Fibroblast of skin of left biceps (primary cell): ENCODE measurements at regions not wholly inside any gene's neighbourhood (a gene's known extent, or its start where the extent isn't known, plus 50 kb on each side); places are given as distances from the start of the nearest gene placed in this dataset.
"Not testable (repeated sequence)": the region's sequence is repeated elsewhere in the genome, so short reads cannot be mapped to it uniquely, and the experiment has no call there.

Source experiments
- DNase-seq, 2 experiments: peaks; one replicate each; pipeline ENCODE4 v3.0.0-alpha.2; 2013; ENCODE audit warnings: low read depth in 2 of 2

DNA sequence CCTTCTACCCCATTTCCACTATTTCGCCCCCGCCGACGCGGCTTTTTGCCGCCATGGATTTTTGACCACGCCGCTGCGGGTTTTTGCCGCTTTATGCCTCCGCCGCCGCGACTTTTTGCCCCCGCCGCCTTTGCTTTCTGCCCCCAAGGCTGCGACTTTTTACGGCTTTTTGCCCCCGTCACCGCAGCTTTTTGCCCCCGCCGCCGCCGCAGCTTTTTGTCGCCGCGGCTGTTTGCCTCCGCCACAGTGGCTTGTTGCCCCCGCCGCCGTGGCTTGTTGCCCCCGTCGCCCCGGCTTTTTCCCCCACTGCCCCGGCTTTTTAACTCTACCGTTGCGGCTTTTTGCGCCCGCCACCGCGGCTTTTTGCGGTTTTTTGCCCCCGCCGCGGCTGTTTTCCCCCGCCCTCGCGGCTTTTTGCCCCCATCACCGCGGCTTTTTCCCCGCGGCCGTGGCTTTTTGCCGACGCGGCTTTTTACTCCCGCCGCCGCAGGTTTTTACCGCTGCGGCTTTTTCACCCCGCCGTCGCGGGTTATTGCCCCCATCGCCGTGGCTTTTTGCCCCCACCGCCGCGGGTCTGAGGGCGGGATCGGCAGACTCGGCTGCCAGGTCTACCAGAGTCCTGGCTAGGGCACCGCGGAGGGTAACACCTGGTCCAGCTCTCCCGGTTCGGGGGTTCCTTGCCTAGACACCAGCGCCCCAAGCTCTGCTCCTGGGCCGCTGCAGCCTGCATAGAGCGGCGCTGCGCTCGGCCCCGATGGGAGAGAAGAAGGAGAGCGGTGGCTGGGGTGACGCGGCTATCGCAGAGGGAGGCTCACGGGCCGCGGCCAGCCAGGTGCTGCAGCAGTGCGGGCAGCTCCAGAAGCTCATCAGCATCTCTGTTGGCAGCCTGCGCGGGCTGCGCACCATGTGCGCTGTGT lies 562.7 kb upstream of the WSB1 start:
- no peak for DNase-seq

DNA sequence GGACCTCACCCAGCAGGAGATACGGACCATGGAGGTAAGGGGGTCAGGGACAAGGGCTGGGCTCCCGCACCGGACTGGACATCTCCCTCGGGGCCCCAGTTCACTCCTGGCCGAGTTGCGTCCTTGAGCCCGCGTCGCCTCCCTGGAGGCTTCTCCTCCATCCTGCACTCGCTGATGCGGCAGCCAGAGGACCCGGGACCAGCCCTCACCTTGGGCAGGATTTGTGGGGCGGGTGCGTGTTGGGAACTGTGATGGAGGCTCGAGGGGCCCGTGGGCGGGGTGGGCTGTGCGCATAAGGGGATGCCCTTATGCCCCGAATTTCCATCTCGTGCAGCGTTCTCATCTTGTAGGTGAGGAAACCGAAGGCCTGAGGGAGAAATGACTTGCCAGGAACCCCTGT lies 562.0 kb upstream of the WSB1 start:
- DNase-seq, result not testable (repeated sequence)

DNA sequence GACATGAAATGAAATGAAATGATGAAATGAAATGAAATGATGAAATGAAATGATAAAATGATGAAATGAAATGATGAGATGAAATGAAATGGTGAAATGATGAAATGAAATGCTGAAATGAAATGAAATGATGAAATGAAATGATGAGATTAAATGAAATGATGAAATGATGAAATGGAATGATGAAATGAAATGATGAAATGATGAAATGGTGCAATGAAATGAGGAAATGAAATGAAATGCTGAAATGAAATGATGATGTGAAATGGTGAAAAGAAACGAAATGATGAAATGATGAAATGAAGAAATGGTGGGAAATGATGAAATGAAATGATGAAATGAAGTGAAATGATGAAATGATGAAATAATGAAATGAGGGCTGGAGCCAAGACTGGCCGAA lies 559.1 kb upstream of the WSB1 start:
- DNase-seq, result not testable (repeated sequence)

DNA sequence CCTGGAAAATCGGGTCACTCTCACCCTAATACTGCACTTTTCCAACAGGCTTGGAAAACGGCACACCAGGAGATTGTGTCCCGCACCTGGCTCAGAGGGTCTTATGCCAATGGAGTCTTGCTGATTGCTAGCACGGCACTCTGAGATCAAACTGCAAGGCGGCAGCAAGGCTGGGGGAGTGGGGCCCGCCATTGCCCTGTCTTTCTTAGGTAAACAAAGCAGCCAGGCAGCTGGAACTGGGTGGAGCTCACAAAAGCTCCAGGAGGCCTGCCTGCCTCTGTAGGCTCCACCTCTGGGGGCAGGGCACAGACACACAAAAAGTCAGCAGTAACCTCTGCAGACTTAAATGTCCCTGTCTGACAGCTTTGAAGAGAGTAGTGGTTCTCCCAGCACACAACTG lies 557.9 kb upstream of the WSB1 start:
- DNase-seq, result not testable (repeated sequence)

DNA sequence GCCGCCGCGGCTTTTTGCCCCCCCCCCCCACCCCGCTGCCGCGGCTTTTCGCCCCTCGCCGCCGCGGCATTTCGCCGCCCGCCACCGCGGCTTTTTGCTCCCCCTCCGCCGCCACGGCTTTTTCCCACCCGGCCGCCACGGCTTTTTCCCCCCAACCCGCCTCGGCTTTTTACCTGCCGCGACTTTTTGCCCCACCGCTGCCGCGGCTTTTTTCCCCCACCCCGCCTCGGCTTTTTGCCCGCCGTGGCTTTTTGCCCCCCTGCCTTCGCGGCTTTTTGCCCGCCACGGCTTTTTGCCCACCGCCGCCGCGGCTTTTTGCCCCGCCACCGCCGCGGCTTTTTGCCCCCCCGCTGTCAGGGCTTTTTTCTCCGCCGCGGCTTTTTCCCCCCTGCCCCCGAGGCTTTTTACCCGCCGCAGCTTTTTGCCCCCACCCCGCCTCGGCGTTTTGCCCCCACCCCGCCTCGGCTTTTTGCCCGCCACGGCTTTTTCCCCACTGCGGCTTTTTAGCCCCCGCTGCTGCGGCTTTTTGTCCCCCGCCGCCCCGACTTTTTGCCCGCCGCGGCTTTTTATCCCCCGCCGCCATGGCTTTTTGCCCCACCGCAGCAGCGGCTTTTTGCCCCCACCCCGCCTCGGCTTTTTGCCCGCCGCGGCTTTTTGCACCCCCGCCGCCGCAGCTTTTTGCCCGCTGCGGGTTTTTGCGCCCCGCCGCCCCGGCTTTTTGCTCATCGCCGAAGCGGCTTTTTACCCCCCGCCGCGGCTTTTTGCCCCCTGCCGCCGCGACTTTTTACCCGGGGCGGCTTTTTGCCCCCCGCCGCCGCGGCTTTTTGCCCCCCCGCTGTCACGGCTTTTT lies 527.8 kb upstream of the WSB1 start:
- DNase-seq, result no peak

DNA sequence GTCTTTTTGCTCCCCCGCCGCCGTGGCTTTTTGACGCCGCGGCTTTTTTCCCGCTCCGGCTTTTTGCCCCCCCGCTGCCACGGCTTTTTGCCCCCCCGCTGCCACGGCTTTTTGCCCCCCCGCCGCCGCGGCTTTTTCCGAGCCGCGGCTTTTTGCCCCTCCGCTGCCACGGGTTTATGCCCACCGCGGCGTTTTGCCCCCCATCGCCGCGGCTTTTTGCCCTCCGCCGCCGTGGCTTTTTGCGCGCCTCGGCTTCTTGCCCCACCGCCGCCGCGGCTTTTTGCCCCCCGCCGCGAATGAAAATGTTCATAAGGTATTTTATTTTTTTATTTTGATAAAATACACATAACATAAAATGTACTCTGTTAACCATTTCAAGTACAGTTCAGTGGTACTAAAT lies 527.2 kb upstream of the WSB1 start:
- no peak for DNase-seq

DNA sequence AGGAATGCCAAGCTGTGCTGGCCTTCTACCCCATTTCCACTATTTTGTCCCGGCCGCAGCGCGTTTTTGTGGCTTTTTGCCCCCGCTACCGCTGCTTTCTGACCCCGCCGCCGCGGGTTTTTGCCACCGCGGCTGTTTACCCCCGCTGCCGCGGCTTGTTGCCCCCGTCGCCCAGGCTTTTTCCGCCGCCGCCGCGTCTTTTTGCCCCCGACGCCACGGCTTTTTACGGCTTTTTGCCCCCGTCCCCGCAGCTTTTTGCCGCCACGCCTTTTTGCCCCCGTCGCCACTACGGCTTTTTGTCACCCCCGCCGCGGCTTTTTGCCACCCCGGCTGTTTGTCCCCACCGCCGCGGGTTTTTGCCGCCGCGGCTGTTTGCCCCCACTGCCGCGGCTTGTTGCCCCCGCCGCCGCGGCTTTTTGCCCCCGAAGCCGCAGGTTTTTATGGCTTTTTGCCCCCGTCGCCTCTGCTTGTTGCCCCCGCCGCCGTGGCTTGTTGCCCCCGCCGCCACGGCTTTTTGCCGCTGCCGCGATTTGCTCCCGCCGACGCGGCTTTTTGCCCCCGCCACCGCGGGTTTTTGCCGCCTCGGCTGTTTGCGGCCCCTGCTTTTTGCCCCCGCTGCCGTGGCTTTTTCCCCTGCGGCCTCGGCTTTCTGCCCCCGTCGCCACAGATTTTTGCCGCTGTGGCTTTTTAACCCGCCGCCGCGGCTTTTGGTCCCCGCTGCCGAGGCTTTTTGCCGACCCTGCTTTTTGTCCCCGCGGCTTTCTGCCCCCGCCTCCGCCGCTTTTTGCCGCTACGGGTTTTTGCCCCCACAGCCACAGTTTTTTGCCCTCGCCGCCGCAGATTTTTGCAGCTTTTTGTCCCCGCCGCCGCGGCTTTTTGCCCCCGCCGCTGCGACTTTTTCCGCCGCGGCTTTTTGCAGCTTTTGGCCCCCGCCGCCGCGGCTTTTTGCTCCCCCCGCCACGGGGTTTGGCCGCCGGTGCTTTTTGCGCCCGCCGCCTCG lies 520.4 kb upstream of the WSB1 start:
- no peak for DNase-seq

DNA sequence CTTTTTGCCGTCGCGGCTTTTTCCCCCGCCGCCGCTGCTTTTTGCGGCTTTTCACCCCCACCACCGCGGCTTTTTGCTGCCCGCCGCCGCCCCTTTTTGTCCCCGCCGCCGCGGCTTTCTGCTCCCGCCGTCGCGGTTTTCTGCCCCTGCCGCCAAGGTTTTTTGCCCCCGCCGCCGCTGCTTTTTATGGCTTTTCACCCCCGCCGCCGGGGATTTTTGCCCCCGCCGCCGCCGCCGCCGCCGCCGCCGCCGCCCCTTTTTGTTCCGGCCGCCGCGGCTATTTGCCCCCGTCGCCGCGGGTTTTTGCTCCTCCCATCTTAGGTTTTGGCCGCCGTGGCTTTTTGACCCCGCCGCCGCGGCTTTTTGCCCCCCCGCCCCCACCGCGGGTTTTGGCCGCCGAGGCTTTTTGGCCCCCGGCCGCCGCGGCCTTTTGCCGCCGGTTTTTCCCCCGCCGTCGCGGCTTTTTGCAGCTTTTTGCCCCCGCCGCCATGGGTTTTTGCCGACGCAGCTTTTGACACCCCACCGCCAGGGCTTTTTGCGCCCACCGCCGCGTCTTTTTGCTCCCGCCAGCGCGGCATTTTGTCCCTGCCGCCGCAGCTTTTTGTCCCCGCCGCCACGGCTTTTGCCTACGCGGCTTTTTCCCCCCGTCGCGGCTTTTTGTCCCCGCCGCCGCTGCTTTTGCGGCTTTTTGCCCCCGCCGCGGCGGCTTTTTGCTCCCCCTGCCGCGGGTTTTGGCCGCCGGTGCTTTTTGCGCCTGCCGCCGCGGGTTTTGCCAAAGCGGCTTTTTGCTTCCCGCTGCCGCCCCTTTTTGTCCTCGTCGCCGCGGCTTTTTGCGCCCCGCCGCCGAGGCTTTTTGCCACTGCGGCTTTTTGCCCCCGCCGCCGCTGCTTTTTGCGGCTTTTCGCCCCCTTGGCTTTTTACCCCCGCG lies 519.4 kb upstream of the WSB1 start:
- DNase-seq, result no peak

DNA sequence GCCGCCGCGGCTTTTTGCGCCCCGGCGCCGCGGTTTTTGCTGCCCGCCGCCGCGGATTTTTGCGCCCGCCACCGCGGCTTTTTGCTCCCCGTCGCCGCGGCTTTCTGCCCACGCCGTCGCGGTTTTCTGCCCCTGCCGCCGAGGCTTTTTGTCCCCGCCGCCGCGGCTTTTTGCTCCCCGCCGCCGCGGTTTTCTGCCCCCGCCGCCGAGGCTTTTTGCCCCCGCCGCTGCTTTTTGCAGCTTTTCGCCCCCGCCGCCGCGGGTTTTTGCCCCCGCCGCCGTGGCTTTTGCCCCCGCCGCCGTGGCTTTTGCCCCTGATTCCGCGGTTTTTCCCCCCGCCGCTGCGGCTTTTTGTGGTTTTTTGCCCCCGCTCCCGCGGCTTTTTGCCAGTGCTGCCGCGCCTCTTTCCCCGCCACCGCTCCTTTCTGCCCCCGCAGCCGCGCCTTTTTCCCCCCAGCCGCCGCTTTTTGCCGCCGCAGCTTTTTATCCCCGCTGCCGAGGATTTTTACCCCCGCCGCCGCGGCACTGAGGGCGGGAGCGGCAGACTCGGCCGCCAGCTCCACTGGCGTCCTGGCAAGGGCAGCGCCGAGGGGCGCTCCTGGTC lies 518.6 kb upstream of the WSB1 start:
- DNase-seq, result no peak

DNA sequence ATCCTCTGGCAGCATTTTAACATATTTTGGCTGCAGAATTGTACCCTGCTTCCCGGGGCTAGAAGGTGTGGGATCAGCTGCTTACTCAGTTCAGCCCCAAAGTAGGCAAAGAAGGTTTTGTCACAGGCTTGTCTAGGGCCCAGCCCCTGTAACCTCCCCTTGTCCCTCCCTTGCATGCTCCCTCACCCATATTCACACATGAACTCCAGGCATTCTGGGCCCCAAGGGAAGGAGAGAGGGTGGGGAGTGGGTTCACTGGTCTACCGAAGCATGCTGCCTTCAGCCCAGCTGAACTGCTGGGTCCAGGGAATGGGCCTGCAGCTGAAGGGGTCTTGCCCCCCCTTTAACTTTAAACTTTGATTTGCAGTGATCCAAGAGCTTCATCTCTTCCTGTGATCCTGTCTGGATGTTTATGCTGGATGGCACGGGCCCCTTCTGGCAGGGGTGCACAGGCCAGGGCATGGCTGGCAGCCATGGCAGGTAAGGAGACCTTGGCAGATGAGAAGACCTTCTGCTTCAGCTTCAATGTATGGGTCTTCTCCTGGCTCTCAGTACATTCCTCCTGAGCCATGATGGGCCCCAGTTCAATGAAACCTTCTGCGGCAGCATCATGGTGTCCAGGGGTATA lies 513.6 kb upstream of the WSB1 start:
- not testable (repeated sequence) for DNase-seq

DNA sequence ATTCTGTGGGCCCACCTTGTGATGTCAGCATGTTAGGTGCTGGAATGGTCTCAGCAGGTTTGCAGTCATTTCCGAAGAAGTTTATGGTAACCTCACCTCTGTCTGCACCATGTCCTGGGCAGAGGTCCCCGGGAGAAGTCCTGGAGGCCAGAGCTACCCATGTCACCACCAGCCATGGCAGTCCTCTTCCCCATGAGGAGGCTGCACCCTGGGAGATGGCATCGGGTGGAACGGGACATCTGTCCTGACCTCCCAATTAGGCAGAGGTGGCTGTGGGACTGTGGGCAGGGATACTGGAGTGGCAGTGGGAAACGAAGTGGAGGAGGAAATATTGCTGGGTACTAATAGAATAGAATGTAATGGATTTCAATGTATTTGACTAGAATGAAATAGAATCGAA lies 511.8 kb upstream of the WSB1 start:
- DNase-seq, result no peak

DNA sequence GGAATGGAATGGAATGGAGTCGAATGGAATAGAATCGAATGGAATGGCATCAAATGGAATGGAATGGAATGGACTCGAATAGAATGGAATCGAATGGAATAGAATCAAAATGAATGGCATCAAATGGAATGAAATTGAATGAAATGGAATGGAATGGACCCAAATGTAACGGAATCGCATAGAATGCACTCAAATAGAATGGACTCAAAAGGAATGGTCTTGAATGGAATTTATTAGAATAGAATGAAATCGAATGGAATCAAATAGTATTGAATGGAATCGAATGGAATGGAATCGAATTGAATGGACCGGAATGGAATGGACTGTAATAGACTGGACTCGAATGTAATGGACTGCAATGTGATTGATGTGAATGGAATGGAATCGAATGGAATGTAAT lies 501.4 kb upstream of the WSB1 start:
- peak in 1 of 2 experiments; percentile 4 for DNase-seq

DNA sequence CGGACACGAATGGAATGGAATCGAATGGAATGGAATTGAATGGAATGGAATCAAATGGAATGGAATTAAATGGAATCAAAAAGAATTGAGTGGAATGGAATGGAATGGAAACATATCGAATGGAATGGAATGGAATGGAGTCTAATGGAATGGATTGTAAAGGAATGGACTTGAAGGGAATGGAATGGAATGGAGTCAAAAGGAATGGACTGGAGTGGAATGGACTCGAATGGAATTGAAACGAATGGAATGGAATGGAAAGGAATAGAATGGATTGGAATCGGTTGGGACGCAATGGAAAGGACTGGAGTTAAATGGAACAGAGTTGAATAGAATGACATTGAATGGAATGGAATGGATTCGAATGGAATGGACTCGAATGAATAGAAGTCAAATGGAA lies 486.9 kb upstream of the WSB1 start:
- DNase-seq, result no peak

DNA sequence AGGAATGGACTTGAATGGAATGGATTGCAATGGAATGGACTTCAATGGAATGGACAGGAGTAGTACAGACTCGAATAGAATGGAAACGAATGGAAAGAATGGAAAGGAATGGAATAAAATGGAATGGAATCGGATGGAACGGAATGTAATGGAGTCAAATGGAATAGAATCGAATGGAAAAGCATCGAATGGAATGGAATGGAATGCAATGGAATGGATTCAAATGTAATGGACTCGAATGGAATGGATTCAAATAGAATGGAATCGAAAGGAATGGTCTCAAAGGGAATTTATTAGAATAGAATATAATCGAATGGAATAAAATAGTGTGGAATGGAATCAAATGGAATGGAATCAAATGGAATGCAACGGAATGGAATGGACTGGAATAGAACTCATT lies 484.9 kb upstream of the WSB1 start:
- DNase-seq, result no peak

DNA sequence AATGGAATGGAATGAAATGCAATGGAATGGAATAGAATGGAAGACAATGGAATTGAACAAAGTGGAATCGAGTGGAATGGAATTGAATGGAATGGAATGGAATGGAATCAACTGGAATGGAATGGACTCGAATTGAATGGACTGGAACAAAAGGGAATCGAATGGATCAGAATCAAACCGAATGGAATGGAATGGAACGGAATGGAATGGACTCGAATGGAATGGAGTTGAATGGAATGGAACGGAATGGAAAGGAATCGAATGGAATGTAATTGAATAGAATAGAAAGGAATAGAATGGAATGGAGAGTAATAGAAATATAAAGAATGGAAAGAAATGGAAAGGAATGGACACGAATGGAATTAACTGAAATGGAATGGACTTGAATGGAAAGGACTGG lies 475.2 kb upstream of the WSB1 start:
- no peak for DNase-seq
